Hypothalamus (tissue), 51 donors: ENCODE measurements at regions not wholly inside any gene's neighbourhood (a gene's known extent, or its start where the extent isn't known, plus 50 kb on each side); places are given as distances from the start of the nearest gene placed in this dataset.
"Not testable (repeated sequence)": the region's sequence is repeated elsewhere in the genome, so short reads cannot be mapped to it uniquely, and the experiment has no call there.

ENCODE experiments used
- DNase-seq, 51 donors: peaks; one replicate each; lab custom pipeline; 2025; lab: John Stamatoyannopoulos, UW

DNA sequence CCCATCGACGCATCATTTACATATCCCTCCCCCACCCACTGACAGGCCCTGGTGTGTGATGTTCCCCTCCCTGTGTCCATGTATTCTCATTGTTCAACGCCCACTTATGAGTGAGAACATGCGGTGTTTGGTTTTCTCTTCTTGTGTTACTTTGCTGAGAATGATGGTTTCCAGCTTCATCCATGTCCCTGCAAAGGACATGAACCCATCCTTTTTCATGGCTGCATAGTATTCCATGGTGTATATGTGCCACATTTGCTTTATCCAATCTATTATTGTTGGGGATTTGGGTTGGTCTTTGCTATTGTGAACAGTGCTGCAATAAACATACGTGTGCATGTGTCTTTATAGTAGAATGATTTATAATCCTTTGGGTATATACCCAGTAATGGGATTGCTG is 243.3 kb downstream of the TTC6 start:
- DNase-seq: not testable (repeated sequence)

DNA sequence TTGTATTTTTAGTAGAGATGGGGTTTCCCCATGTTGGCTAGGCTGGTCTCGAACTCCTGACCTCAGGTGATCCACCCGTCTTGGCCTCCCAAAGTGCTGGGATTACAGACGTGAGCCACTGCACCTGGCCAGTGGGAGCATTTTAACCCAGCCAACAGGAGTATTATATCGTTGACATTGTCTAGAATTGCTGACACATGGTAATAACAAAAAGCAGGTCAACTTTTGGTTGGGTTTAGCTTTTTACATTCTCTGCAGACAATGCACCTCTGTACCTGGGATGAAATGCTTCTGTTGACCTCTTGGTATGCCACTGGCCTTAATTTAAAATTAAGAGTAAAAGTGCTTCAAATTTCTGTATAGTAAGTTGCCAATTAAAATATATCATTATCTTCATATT is 245.6 kb downstream of the TTC6 start:
- DNase-seq: not testable (repeated sequence)

DNA sequence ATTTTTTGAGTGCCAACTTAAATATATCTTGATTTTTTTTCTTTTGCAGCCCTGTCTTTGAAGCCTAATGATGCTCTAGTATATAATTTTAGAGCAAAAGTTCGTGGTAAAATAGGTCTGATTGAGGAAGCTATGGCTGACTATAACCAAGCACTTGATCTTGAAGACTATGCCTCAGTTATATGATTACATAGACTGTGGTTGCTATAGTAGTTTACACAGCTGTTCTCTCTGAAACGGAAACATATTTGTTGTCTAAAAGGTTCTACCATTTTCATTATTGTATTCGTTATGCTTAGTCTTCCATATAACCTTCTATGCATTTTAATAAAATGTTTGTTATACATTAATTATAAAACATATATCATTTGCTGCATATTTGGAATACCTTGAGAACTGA is 246.7 kb downstream of the TTC6 start:
- DNase-seq: no peak

DNA sequence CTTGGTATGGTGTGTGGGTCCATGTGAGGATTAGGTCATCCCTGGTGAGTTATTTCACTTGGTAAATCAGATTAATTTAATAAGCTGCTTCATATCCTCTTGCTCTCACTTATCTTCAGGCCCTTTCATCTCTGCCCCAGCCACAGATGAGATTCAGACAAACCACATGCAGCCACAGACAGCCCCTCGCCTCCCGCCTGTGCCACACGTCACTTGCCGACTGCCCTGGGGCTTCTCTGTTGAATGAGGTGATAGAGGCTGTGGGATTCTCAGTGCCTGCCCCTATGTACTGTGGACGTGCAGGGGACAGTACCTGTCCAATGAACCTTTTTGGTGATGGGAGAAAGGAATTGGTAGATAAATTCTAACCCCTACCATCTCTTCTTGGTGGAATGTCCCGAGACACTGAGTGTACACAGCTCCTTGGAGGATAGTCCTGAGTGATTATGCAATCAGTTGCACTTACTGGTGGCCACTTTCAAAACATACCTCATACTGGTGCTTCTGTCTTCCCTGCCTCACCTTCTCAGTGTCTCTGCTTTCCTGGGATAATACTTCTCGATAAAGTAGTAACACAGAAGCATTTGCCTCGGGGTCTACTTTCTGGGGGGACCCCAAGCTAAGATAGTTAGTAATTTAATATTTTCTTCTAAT is 248.7 kb downstream of the TTC6 start:
- DNase-seq: no peak

DNA sequence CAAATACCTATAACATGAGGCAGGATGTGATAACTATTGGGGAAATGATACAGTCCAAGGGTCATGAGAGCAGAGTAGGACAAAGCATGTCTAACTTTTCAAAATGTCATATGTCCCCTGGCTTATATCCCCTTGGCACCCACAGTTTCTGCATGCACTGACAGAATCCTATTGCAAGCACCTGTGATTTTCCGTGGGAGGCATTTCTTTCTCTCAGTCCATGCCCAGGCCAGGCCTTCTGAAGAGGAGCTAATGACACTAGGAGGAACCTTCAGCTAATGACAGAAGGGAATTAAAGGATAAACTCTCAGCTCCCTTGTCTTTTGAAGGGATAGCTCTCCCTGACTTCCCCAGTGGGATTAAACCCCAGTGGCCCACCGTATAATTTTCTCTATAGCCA is 249.2 kb downstream of the TTC6 start:
- no peak for DNase-seq

DNA sequence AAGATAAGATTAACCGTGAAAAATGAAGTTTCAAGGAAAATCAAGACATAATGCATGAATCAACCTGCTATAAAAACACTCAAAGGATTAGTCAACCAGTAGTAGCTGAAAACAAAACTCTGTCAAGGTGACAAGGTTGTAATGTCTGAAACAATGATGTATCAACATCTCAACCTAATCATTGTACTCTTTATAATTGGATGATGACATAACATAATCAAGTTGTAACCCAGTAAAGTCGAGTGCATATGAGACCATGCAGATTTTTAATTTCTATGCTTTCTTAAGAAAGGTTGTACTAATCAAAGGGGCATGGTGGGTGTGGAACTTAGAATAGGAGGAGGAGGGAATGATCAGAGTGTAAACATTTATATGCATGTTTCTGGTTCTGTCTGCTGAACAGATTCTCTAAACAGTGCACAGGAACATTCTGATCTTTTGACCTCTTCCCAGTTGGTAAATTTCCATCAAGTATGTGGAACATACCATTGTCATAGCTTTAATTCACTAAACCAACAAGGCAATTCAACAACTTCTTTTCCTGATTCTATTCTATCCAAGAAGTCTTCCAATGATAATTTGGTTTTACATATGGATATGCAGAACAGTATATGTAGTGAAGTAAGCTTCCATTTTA is 253.7 kb downstream of the TTC6 start:
- DNase-seq: no peak

DNA sequence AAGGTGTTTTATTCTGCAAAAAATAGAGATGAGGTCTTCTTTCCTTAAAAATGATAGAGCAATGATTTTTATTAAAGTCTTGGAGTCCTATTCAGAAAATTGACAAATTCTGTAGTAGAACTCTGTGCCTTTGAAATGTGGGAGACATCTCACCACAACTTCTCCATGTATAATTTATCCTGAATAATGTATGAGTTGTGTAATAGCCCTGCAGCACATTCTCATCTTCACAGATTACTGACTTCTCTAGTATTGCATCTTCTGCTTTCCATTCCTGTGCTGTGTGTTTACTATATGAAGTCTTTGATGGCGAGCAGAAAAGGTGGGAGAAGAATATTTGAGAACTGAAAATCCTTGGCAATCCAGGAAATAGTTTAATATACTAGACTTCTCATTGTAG is 255.6 kb downstream of the TTC6 start:
- DNase-seq: no peak

DNA sequence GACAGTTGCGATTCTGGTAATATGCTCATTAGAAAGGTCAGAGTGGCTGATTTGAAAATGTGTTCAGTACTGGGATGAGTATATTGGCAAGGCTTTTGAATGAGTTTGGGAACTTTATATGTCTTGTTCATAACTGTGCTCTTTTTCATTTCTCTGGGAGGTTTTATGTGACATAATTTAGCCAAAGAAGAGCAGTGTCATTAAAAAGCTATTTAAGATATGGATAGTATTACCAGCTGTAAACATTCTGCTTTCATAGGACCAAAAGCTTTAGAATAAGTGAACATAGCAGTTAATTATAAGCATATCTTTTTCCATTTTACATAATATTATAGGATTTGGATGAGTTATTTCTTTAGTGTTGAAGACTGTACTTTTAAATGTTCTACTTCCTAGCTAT is 260.4 kb downstream of the TTC6 start:
- DNase-seq: no peak

DNA sequence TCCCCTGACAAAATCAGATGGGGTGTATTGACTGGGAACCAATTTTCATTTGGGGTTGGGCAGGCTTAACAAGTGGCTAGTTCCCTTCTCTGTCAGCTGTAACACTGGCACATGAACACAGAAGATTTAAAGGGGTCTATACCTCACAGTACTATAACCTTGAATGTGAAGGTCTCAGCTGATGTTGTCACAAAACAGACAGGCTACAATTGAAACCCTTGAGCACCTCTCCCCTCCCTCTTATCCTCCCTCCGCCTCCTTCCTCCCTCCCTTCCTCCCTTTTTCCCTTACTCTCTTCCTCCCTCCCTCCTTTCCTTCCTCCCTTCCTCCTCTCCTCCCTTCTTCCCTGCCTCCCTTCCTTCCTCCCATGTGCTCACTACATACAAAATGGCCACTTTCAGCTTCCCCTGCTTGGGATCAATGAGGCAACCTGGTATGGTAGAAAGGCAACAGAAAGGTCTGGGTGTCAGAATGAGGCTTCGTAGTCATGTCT is 262.4 kb downstream of the TTC6 start:
- no peak for DNase-seq

DNA sequence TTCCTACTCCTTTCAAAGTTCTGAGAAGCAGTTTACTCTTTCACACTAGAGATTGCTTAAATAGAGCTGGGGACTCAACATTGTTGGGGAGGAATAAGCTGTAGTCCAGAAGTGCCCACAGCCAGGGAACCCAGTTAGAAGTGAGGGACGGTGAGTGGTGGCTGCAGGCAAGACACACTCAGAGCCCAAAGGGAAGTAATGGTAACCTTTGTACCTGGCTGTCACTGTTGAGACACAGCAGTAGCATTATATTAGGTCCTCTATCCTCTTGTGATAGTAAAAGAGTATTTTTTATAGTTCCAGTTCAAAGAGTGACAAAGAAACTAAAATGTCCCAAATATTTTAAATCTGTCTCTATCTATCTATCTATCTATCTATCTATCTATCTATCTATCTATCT is 263.3 kb downstream of the TTC6 start:
- DNase-seq: no peak

DNA sequence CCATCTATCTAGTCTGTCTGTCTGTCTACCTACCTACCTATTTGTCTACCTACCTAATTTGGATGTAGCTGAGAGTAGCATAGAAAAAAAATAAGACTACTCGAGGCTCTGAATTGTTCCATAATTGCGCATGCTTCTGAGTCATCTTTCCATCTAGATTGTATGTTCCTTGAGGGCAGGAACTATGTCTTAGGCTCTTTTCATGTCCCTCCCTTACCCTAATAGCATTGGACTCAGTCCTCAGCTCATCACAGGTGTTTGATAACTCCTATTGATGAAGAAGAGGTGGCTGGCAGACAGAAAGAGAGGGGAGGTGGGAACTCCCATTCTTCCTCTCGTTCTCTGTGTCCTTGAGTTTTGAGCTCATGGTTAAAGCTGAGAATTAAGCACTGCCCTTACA is 263.7 kb downstream of the TTC6 start:
- DNase-seq: no peak

DNA sequence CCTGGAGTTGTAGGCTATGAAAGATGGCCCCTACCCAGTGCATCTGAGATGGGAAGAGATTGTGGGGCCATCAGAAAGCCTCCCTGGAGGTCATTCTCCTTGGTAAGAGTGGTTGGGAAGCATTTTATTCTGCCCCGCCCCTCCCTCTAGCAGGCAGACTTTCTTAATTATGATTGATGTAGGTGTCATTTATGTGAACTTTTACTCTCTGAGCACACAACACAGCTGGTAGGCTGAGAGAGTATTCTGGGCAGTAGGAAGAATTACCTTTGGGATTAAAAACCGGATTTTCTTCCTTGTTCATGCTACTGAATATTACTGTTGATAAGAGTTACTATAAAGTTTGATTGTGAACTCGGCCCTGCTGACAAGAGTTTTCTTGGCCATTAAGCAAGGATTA is 266.8 kb downstream of the TTC6 start:
- no peak for DNase-seq

DNA sequence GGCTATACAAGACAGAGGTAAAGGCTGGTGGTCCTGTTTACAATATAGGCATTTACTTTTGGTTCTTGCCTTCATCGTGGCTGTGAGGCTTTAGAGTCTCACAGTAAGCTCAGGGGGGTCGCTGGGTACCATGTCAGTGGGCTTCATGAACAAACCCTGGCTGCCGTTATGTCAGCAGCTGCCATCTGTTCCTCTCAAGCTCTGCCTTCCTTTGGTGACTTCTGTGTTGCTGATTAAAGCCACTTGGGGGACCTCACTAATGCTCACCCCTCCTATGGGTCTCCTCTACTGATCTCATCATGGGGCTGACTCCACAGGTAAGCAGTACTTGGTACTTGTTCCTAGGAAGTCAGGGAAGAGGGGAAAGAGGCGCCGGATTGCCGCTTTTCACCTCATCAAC is 268.7 kb downstream of the TTC6 start:
- DNase-seq: no peak

DNA sequence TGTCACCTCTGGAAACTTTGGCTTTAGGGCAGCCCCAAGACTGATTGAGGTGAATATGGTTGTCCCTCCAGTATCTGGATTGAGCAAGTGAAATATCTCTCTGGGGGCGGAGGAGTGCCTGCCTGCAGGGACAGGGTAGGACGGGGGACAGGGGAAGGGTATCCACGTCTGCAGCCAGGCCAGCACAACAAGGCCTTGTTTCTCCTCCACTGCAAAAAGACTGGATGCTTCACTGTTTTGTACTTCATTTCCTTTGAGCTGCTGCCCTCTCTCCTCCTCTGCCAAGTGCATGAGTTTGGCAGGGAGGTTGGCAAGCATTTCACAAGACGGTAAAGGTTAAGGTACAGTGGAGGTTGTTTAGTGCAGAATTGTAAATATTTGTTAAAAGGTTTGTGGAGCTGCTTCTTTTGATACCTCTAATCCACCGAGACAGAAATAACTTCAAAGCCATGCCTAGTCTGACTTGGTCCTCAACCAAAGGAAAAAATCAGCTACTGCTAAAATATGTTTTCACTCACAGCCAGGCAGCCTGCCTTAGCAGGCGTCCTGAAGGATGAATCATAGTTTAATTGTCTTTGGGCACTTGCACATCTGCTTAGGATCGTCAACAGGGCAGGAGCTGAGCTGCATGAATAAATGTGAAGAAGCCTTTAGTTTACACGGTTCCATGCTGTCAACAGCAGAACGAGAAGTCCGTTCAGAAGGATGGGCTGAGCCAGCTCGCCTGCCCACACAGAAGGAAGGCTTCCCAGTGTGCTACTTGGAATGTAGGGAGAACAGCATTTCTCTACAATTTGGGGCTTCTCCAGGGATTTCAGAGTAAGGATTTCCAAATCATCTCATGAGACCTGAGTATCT is 269.7 kb downstream of the TTC6 start:
- DNase-seq: peak in 1 of 51 donors; percentile 25

DNA sequence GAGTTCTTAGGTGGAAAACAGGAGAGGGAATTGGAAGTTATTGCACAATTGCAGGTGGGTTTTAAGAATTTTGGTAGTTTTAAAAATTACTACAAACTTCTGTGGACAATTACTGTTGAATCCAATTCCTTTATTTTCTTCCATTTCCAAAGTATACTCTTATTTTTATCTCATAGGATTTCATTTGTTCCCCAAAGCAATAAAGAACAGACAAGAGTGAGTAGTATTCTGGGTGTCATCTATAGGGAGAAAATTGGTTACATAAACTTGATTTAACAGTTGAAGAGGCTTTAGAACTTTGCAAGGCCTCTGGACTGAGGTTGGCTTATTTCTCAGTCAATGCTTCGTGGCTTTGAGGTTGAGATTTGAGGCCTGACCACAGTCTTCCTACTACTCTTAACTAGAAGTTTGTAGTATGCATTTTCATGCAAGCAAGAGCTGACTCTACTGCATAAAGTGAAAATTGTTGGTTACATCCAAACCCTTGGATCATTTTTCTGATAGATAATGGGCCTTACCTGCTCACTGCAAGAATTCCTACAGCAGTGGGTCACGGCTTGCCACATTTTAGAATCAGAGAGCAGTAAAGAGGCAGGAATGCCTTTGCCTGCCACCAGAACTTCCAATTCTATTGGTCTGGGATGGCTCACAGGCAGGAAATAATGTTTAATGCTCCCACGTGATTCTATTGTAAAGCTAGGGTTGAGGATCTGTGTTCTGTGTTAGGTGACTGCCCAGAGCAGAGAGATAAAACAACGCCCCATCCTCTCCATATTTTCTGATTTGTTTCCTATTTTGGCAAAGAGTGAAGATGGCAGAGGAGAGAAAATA is 270.5 kb downstream of the TTC6 start:
- DNase-seq: no peak

DNA sequence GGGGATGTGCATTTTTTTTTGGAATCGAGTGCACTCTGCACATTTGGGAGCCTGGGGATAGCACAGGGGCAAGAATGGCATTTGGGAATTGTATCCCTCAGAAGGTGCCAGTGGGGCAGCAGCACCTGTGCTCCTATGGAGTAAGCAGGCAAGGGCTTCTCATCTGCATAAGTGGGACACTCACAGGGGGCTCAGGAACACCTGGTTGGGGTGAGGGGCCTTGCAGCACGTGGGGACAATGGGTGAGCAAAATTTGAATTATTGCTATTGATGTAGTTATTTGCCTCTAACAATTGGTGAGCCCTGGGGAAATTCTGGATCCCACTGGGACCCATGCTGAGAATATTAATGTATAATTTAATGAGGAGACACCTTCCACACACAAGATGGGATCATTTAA is 274.2 kb downstream of the TTC6 start:
- DNase-seq: no peak

DNA sequence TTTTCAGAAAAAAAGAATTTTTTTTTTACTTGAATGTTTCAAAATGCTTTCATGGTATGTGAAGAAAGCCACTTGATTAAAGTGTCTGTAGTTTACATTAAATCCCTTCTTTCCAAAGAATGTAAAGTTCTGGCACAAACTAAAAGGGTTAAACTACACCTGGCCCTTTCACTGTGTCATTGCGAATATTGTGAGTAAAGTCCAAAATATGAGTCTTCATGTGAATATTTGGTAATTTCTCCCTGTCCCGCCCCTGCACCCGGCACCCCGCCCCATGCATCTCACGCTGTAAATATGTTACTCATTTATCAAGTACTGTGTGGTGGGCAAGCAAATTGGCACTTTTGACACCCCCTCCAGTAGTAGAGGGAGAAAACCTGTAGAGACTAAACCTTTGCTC is 274.7 kb downstream of the TTC6 start:
- no peak for DNase-seq

DNA sequence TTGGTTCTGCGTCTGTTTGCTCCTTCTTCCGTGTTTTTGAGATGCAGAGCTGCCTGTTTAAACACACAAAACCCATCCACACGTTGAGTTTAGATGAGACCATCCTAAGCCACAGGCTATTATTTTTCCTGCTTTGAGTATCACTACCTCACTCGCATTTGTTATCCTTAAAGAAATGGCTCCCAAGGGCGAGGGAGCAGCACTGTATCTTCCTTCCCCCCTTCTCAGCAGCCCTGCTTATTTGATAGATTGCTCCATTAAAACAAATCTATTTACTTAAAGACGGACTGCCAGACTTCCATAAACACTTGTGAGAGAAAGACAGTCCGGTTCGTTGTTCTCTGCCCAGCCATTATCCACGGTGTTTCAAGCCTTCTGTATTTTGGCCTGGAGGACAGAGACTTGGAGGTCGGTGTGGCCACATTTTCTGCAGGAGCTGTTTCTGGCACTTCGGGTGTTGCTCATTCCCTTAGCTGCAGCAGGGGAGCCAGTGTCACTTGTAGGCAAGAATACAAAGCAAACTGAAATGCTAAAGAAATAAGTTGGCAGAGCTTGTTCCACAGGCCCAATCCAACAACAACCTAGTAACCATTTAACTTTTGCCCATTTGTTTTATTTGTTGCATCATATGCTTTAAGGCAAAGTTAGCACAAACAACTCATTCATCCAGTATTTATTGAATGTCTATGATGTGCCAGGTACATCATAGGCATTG is 275.4 kb downstream of the TTC6 start:
- DNase-seq: peak in 3 of 51 donors; percentile 5 to 10 (median 7)

DNA sequence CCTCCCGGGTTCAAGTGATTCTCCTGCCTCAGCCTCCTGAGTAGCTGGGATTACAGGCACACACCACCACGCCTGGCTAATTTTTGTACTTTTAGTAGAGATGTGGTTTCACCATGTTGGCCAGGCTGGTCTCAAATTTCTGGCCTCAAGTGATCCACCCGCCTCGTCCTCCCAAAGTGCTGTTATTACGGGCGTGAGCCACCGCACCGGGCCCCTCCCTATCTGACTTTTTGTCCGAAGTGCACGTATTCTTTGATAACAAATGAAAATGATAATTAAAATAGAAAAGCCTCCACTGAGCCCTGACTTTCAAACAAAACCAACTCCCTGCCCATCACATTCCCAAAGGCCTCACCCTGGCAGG is 278.6 kb downstream of the TTC6 start:
- DNase-seq: not testable (repeated sequence)

DNA sequence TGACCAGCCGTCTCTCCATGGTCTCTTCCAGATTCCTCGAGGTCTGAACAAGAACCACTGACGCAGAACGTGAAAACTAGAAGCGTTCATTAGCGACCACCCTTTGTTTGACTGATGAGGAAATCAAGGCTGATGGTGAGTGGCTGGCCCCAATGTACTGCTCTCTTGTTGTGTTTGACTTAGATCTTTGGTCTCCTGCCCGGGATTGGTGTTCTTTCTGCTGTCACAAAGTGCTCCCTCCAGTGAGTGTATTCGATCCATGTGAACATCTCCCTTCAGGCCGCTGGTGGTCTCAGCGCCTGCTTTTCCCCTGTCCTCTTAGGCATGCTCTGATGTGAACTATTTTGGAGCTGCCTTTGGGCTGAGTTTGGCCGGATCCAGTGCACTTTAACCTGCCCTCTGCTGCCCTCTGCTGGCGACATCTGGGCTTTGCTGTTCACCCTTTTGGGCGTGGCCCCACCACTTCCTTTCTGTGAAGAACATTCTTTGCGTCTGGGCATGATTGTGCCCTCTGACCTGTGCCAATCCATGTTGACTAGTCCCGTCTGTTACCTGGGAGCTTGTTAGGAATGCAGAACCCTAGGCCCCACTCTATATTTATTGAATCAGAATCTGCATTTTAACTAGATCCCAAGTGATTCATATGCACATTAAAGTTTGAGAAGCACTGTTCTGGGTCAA is 279.1 kb downstream of the TTC6 start:
- peak in 42 of 51 donors; percentile 4 to 82 (median 38) for DNase-seq
